Tongue (tissue), 1 donor: ENCODE measurements at regions not wholly inside any gene's neighbourhood (a gene's known extent, or its start where the extent isn't known, plus 50 kb on each side); places are given as distances from the start of the nearest gene placed in this dataset.
A peak's percentile ranks its signal among the peaks of the same experiment; 100 is the strongest.
"Not testable (repeated sequence)": the region's sequence is repeated elsewhere in the genome, so short reads cannot be mapped to it uniquely, and the experiment has no call there.

ENCODE experiments used
- DNase-seq: peaks from one replicate; pipeline ENCODE4 v3.0.0-alpha.2; 2015

- not testable (repeated sequence) for DNase-seq
Measured at GRCh38 chr14:25316007-25316406, 266.1 kb upstream of the STXBP6 start.

GRCh38 chr14:25308244-25308643, 258.3 kb upstream of the STXBP6 start:
- no peak for DNase-seq

GRCh38 chr14:25303934-25304333, 254.0 kb upstream of the STXBP6 start:
- no peak for DNase-seq

- DNase-seq, result no peak
Measured at GRCh38 chr14:25298238-25298637, 248.3 kb upstream of the STXBP6 start.

GRCh38 chr14:25290154-25290553, 240.2 kb upstream of the STXBP6 start:
- not testable (repeated sequence) for DNase-seq

- no peak for DNase-seq
Measured at GRCh38 chr14:25274529-25274928, 224.6 kb upstream of the STXBP6 start.

GRCh38 chr14:25267186-25267585, 217.2 kb upstream of the STXBP6 start:
- DNase-seq, result no peak

GRCh38 chr14:25259470-25259869, 209.5 kb upstream of the STXBP6 start:
- DNase-seq, result no peak

- DNase-seq, result no peak
Measured at GRCh38 chr14:25252793-25253192, 202.8 kb upstream of the STXBP6 start.

GRCh38 chr14:25250516-25250915, 200.6 kb upstream of the STXBP6 start:
- no peak for DNase-seq

GRCh38 chr14:25247609-25248008, 197.7 kb upstream of the STXBP6 start:
- no peak for DNase-seq

GRCh38 chr14:25246751-25247150, 196.8 kb upstream of the STXBP6 start:
- DNase-seq, result no peak

GRCh38 chr14:25239170-25239569, 189.2 kb upstream of the STXBP6 start:
- DNase-seq, result no peak

- DNase-seq, result peak; percentile 19
Measured at GRCh38 chr14:25237845-25238244, 187.9 kb upstream of the STXBP6 start.

GRCh38 chr14:25233613-25234012, 183.7 kb upstream of the STXBP6 start:
- no peak for DNase-seq

- DNase-seq, result peak; percentile 34
Measured at GRCh38 chr14:25231004-25231403, 181.1 kb upstream of the STXBP6 start.

- no peak for DNase-seq
Measured at GRCh38 chr14:25226214-25226613, 176.3 kb upstream of the STXBP6 start.

- no peak for DNase-seq
Measured at GRCh38 chr14:25222256-25222655, 172.3 kb upstream of the STXBP6 start.

- no peak for DNase-seq
Measured at GRCh38 chr14:25220514-25220913, 170.6 kb upstream of the STXBP6 start.

GRCh38 chr14:25215607-25216006, 165.7 kb upstream of the STXBP6 start:
- DNase-seq, result no peak

- no peak for DNase-seq
Measured at GRCh38 chr14:25197885-25198284, 147.9 kb upstream of the STXBP6 start.

- DNase-seq, result no peak
Measured at GRCh38 chr14:25180221-25180620, 130.3 kb upstream of the STXBP6 start.

- DNase-seq, result no peak
Measured at GRCh38 chr14:25178255-25178654, 128.3 kb upstream of the STXBP6 start.

GRCh38 chr14:25150934-25151790, 101.2 kb upstream of the STXBP6 start:
- DNase-seq, result peak; percentile 68
